ENCODE measurements at regions not wholly inside any gene's neighbourhood (a gene's known extent, or its start where the extent isn't known, plus 50 kb on each side); places are given as distances from the start of the nearest gene placed in this dataset.

DNA sequence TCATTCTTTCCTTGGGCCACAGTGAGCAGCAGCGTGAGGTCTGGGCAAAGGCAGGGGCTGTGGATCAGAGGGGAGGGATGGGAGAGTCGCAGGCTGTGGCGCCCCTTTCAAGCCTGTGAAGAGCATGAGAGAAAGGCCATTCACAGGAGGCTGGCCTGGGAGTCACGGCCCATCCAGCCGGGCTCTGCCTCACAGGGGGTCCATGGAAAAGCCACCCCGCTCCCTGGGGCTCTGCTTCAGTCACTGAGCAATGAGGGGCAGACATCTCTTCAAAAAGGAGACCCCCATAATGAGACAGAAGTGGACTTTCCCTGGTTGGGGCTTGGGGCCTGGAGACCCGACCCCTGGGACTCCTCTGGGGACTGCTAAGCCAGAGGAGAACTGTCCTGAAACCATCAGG is 117.0 kb upstream of the GSC start (continued):
- TF ChIP-seq, protein P1, sequence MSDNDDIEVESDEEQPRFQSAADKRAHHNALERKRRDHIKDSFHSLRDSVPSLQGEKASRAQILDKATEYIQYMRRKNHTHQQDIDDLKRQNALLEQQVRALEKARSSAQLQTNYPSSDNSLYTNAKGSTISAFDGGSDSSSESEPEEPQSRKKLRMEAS (IDR thresholded peaks at IDR 0.05) = no peak
- TF ChIP-seq TBP (IDR thresholded peaks at IDR 0.05; ENCODE audit: low read depth, low read length) = no peak
- TF ChIP-seq BRCA1 (IDR thresholded peaks at IDR 0.05; ENCODE audit: low read depth, low read length) = no peak
- TF ChIP-seq YY1 (IDR thresholded peaks at IDR 0.05; ENCODE audit: low read depth, low read length) = no peak
- TF ChIP-seq HDAC6 (IDR thresholded peaks at IDR 0.05; ENCODE audit: low read depth, low read length) = no peak
- no peak for TF ChIP-seq TCF12 (IDR thresholded peaks at IDR 0.05; ENCODE audit: low read depth, low read length)
- TF ChIP-seq RFX5 (IDR thresholded peaks at IDR 0.05; ENCODE audit: borderline replicate concordance, low read depth, low read length) = no peak

Data from H1 (cell line).